Thymus (tissue), 11 donors: ENCODE measurements at regions not wholly inside any gene's neighbourhood (a gene's known extent, or its start where the extent isn't known, plus 50 kb on each side); places are given as distances from the start of the nearest gene placed in this dataset.

ENCODE experiments used
- DNase-seq, 9 donors: peaks; one replicate each; pipeline ENCODE4 v3.0.0-alpha.2; 2013; ENCODE audit warnings: low spot score in 9 of 9, low read depth in 6 of 9, missing footprints in 1 of 9
- H3K27ac ChIP-seq, 2 donors: one replicate each; pipeline ENCODE4 v1.5.1; 2013; ENCODE audit warnings: control low read depth in 1 of 2, low read depth in 1 of 2, low read length in 1 of 2, mild to moderate bottlenecking in 1 of 2, moderate library complexity in 1 of 2
- H3K27me3 ChIP-seq, 2 donors: one replicate each; pipeline ENCODE4 v1.5.1; 2013; ENCODE audit warnings: low read length in 1 of 2; ENCODE audit not compliant: control insufficient read depth in 2 of 2, insufficient read depth in 1 of 2
- H3K36me3 ChIP-seq, 2 donors: one replicate each; pipeline ENCODE4 v1.5.1; 2013; ENCODE audit warnings: low read length in 1 of 2, mild to moderate bottlenecking in 1 of 2, moderate library complexity in 1 of 2; ENCODE audit not compliant: control insufficient read depth in 2 of 2, insufficient read depth in 2 of 2
- H3K4me1 ChIP-seq, 2 donors: one replicate each; pipeline ENCODE4 v1.5.1; 2013; ENCODE audit warnings: low read length in 2 of 2; ENCODE audit not compliant: control insufficient read depth in 2 of 2, insufficient read depth in 2 of 2
- H3K4me3 ChIP-seq, 2 donors: one replicate each; pipeline ENCODE4 v1.5.1; 2013; ENCODE audit warnings: low read length in 2 of 2, control low read depth in 1 of 2, mild to moderate bottlenecking in 1 of 2
- H3K9me3 ChIP-seq, 2 donors: one replicate each; pipeline ENCODE4 v1.5.1; 2013; ENCODE audit warnings: low read length in 1 of 2, mild to moderate bottlenecking in 1 of 2; ENCODE audit not compliant: control insufficient read depth in 2 of 2, insufficient read depth in 1 of 2
- WGBS: extraction: QIAGEN DNeasy Blood & Tissue Kit; methylation state at CpG from one replicate; pipeline ENCODE4 v1.1.7; 2013; 5-methylcytosine and 5-hydroxymethylcytosine counted together
- donor health status: healthy.

GRCh38 chr5:128904805-128905567 lies 60.3 kb upstream of the SLC27A6 start:
- Histone ChIP-seq H3K9me3 (no peaks in the 10 kb centered on the region), H3K4me1 (no peaks in the 10 kb centered on the region), H3K27ac (no peak overlapping the region), H3K27me3 (no peaks in the 10 kb centered on the region), H3K4me3 (no peak overlapping the region), H3K36me3 (no peaks in the 10 kb centered on the region)
- no peak for DNase-seq
- 75% methylated on average over 3 of the region's 3 CpGs for WGBS

DNA sequence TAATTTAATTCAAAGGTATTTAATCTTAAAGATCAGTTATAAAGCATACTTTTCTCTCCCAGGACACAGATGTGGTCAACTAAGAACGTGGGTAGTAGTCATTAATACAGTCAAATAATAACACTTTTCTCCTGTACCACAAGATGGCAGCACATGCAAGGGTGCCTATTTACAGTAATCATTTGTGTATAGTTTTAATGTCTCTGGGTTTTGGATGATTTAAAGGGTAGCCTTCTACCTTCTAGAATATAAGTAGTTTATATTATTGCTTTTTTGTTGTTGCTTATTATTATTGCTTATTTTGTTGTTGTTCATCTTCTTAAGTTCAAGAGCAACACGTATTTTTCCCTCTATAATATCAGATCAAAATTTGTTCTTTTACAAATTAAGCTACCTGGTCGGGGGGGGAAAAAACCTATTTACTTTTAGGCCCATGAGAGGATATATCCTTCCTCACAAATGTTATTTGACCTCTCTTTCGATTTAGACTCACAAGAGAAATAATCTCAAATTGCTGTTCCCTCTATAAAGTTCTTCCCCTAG lies 59.6 kb upstream of the SLC27A6 start:
- Histone ChIP-seq H3K27ac (no peak overlapping the region), H3K36me3 (no peaks in the 10 kb centered on the region), H3K4me3 (no peak overlapping the region), H3K4me1 (no peaks in the 10 kb centered on the region), H3K27me3 (no peaks in the 10 kb centered on the region), H3K9me3 (no peaks in the 10 kb centered on the region)
- peak in 8 of 9 donors; percentile 2 to 46 (median 24) for DNase-seq
- 51% methylated on average over 4 of the region's 4 CpGs for WGBS

DNA sequence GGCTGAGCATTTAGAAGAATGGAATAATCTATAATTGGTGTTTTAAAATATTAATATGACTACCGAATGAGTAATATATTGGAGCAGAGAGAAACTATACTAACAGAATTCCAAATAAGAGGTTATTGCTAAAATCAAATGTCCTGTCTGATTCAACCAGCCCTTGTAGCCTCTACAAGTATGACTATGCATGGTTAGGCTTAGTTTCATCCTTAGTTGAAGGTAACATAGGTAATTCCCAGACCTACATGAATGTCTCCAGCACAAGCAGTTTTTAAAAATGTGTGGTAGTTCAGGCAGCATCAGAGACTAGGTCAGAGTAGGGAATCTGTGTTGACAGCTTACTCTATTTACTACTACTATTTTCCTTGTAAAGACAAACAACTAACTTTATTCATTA lies 51.7 kb upstream of the SLC27A6 start:
- no peaks in the 10 kb centered on the region for H3K36me3 ChIP-seq
- no peak overlapping the region for H3K27ac ChIP-seq
- no peak for DNase-seq
- 95% methylated on average over 1 of the region's 1 CpG for WGBS
- H3K9me3 ChIP-seq = no peaks in the 10 kb centered on the region
- no peaks in the 10 kb centered on the region for H3K27me3 ChIP-seq
- H3K4me3 ChIP-seq = no peak overlapping the region
- no peaks in the 10 kb centered on the region for H3K4me1 ChIP-seq
